ENCODE measurements at regions not wholly inside any gene's neighbourhood (a gene's known extent, or its start where the extent isn't known, plus 50 kb on each side); places are given as distances from the start of the nearest gene placed in this dataset.

DNA sequence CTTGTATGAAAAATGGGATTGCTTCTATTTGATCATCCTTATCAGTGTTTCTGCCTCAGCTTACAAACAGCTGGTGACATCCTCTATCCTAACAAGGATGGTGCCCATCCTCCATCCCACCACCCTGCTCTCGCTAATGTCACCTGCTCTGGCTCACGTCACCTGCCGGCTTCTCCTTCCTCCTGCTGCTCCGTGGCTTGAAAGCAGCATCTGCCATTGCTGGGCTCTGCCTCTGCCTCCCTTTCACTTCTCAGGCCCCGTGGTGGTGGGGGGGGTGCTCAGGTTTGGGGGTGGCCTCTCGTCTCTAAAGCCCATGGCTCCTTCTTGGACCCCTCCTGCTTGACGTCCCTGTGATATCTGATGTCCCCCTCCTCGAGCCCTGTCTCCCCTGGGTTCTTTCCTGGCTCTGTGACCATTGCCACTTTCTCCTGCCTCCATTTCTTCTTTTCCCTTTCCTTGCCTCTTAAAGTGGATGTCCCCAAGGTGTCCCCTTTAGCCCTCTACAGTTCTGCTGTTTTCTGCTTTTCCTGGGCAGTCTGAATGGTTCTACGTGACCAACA lies 135.5 kb upstream of the ERRFI1 start:
- Histone ChIP-seq H3K9ac (no peak overlapping the region), H3K27me3 (no peaks in the 10 kb centered on the region), H3K27ac (no peak overlapping the region), H3K36me3 (no peaks in the 10 kb centered on the region), H4K20me1 (no peaks in the 10 kb centered on the region), H3K4me2 (no peak overlapping the region), H3K9me3 (replicated peaks in 1 of 11) (peaks cover 0 to 8% (median 0%) of the 10 kb centered on the region in 11 experiments; a peak in 5 of 22 replicates), H3K4me1 (no peaks in the 10 kb centered on the region), H3K4me3 (no peak overlapping the region)
- no peak for TF ChIP-seq Cebpa-rat (IDR thresholded peaks at IDR 0.05)

DNA sequence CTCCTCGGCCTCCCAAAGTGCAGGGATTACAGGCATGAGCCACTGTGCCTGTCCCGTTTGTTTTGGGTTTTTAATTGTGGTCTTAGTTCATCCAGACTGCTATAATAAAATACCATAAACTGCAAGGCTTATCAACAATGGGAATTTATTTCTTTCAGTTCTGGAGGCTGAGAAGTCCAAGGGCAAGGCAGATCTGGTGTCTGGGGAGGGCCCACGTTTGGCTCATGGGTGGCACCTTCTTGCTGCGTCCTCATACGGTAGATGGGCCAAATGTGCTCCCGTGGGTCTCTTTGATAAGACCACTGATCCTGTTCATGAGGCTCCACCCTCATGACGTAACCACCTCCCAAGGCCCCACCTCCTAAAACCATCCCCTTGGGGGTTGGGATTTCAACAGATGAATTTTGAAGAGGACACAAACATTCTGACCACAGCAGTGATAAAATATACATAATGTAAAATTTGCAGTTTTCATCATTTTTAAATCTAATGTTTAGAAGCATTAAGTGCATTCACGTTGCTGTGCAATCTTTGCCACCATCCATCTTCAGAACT lies 133.4 kb upstream of the ERRFI1 start:
- Histone ChIP-seq H3K36me3 (no peaks in the 10 kb centered on the region), H3K4me3 (no peak overlapping the region), H3K27me3 (no peaks in the 10 kb centered on the region), H3K9me3 (replicated peaks in 1 of 11) (peaks cover 0 to 17% (median 4%) of the 10 kb centered on the region in 11 experiments; a peak in 6 of 22 replicates), H3K4me1 (peaks cover 0 to 6% (median 2%) of the 10 kb centered on the region in 10 experiments; a peak in 5 of 20 replicates), H3K9ac (no peak overlapping the region), H3K27ac (no peak overlapping the region), H4K20me1 (no peaks in the 10 kb centered on the region), H3K4me2 (no peak overlapping the region)
- no peak for TF ChIP-seq Cebpa-rat (IDR thresholded peaks at IDR 0.05)

DNA sequence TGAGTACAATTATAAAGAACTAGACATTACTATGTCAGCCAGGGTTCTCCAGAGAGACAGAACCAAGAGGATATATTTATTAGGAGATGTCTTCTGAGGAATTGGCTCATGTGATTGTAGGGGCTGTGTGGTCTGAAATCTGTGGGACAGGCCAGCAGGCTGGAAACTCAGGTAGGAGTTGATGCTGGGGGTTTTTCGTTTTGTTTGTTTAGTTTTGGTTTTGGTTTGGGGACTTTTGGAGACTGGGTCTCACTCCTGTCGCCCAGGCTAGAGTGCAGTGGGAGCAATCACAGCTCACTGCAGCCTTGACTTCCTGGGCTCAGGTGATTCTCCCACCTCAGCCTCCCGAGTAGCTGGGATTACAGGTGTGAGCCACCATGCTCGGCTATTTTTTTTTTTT lies 132.9 kb upstream of the ERRFI1 start:
- Histone ChIP-seq H3K4me2 (no peak overlapping the region), H4K20me1 (no peaks in the 10 kb centered on the region), H3K4me1 (peaks cover 0 to 6% (median 2%) of the 10 kb centered on the region in 10 experiments; a peak in 5 of 20 replicates), H3K27me3 (no peaks in the 10 kb centered on the region), H3K9ac (no peak overlapping the region), H3K36me3 (no peaks in the 10 kb centered on the region), H3K9me3 (replicated peaks in 1 of 11) (peaks cover 0 to 21% (median 4%) of the 10 kb centered on the region in 11 experiments; a peak in 8 of 22 replicates), H3K4me3 (no peak overlapping the region), H3K27ac (no peak overlapping the region)
- TF ChIP-seq Cebpa-rat (IDR thresholded peaks at IDR 0.05): no peak

DNA sequence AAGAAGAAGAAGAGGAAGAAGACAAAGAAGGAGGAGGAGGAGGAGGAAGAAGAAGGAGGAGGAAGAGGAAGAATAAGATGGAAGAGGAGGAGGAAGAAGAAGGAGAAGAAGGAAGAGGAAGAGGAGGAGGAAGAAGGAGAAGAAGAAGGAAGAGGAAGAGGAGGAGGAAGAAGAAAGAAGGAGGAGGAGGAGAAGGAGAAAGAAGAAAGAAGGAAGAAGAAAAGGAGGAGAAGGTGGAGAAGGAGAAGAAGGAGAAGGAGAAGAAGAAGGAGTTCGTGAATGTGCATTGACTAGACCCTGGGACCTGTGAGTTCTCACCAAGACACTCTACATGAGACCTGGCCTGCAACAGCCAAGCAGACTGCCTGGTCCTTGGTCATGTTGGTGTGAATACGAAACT lies 131.7 kb upstream of the ERRFI1 start:
- Histone ChIP-seq H3K9me3 (replicated peaks in 1 of 11) (peaks cover 10 to 32% (median 15%) of the 10 kb centered on the region in 11 experiments; a peak in 19 of 22 replicates), H3K4me3 (no peak overlapping the region), H3K4me1 (peaks cover 0 to 10% (median 2%) of the 10 kb centered on the region in 10 experiments; a peak in 5 of 20 replicates), H4K20me1 (no peaks in the 10 kb centered on the region), H3K9ac (no peak overlapping the region), H3K36me3 (no peaks in the 10 kb centered on the region), H3K4me2 (no peak overlapping the region), H3K27ac (no peak overlapping the region), H3K27me3 (no peaks in the 10 kb centered on the region)
- TF ChIP-seq Cebpa-rat (IDR thresholded peaks at IDR 0.05): no peak

DNA sequence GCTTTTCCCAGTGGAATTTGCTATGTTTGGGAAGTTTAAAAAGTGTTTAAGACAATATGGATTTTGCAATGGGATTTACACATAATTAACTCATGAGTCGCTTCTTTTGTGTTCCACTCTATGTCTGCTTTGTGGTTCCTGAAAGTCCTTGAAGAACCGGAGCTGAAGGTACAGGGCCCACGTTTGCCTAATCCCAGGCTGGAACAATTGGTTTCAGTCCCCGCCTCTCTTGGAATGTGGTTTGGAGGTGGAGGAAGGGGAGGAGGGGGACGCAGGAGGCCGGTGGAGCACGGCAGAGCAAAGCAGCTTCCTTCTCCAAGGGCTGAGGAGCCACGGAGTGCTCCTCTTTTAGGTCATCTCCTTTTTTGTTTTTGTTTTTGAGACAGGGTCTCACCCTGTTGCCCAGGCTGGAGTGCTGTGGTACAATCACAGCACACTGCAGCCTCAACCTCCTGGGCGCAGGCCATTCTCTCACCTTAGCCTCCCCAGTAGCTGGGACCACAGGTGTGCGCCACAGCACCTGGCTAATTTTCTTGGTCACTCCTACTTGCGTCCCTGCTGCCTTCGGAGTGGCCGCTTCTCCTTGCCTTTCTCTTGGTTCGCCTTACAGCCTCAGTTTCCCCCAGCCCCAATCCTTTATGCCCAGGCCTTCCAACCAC lies 129.5 kb upstream of the ERRFI1 start:
- no peaks in the 10 kb centered on the region for H4K20me1 ChIP-seq
- no peaks in the 10 kb centered on the region for H3K27me3 ChIP-seq
- H3K4me1 ChIP-seq: peaks cover 0 to 11% (median 2%) of the 10 kb centered on the region in 10 experiments; a peak in 5 of 20 replicates
- H3K27ac ChIP-seq: no peak overlapping the region
- no peaks in the 10 kb centered on the region for H3K36me3 ChIP-seq
- H3K9ac ChIP-seq: no peak overlapping the region
- H3K4me3 ChIP-seq: no peak overlapping the region
- H3K9me3 ChIP-seq (replicated peaks in 1 of 11): peaks cover 11 to 33% (median 17%) of the 10 kb centered on the region in 11 experiments; a peak in 19 of 22 replicates
- no peak for TF ChIP-seq Cebpa-rat (IDR thresholded peaks at IDR 0.05)
- H3K4me2 ChIP-seq: peak overlapping the region in 3 of 11 experiments; percentile 4 to 28 (median 19); a peak in 2 of 22 replicates

DNA sequence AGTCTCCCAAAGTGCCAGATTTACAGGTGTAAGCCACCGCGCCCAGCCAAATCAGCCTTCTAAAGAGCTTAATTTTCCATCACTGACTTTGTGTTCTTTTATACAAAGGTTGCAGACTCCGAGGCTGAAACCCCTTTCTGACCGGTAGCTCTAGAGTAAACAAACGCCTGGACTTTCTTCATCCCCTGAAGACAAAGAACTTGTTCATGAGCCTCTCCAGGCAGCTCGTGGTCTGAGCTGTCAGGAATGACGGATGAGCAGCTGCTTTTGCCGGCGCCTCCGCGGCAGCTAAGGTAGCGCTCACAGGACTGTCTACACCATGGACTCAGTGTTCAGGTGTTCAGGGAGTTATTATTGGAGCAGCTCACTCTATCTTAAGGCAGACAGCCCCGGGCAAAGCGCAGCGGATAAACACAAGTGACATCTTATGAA lies 128.5 kb upstream of the ERRFI1 start:
- no peak overlapping the region for H3K4me3 ChIP-seq
- H3K9me3 ChIP-seq (replicated peaks in 1 of 11): peaks cover 11 to 33% (median 17%) of the 10 kb centered on the region in 11 experiments; a peak in 19 of 22 replicates
- TF ChIP-seq Cebpa-rat (IDR thresholded peaks at IDR 0.05): no peak
- no peaks in the 10 kb centered on the region for H3K27me3 ChIP-seq
- peaks cover 0 to 13% (median 3%) of the 10 kb centered on the region in 10 experiments; a peak in 8 of 20 replicates for H3K4me1 ChIP-seq
- H3K36me3 ChIP-seq: no peaks in the 10 kb centered on the region
- no peak overlapping the region for H3K27ac ChIP-seq
- no peak overlapping the region for H3K9ac ChIP-seq
- H3K4me2 ChIP-seq: no peak overlapping the region
- H4K20me1 ChIP-seq: no peaks in the 10 kb centered on the region

DNA sequence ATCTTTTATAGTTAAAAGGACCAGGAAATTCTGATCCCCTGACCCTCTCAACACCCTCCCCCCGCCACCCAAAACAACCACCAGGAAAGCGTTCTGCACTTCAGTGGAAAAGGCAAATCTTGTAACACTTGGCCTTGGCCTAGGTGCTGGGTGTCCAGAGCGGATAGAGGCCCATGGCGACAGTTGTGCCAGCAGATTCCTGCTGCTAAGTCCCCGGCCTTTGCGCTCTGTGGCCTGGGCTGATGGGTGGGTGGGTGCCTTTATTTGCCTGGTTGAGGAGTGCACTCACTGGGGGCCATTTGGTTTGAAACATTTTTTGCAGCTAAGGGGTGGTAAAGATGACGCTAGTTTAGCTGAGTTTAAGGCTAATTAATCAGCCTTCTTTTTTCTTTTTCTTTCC lies 127.9 kb upstream of the ERRFI1 start:
- Histone ChIP-seq H3K4me3 (no peak overlapping the region), H3K36me3 (no peaks in the 10 kb centered on the region), H3K27ac (no peak overlapping the region), H3K27me3 (no peaks in the 10 kb centered on the region), H3K4me2 (no peak overlapping the region), H3K4me1 (peaks cover 0 to 15% (median 4%) of the 10 kb centered on the region in 10 experiments; a peak in 8 of 20 replicates), H4K20me1 (no peaks in the 10 kb centered on the region), H3K9me3 (replicated peaks in 1 of 11) (peaks cover 11 to 33% (median 17%) of the 10 kb centered on the region in 11 experiments; a peak in 19 of 22 replicates), H3K9ac (no peak overlapping the region)
- no peak for TF ChIP-seq Cebpa-rat (IDR thresholded peaks at IDR 0.05)

DNA sequence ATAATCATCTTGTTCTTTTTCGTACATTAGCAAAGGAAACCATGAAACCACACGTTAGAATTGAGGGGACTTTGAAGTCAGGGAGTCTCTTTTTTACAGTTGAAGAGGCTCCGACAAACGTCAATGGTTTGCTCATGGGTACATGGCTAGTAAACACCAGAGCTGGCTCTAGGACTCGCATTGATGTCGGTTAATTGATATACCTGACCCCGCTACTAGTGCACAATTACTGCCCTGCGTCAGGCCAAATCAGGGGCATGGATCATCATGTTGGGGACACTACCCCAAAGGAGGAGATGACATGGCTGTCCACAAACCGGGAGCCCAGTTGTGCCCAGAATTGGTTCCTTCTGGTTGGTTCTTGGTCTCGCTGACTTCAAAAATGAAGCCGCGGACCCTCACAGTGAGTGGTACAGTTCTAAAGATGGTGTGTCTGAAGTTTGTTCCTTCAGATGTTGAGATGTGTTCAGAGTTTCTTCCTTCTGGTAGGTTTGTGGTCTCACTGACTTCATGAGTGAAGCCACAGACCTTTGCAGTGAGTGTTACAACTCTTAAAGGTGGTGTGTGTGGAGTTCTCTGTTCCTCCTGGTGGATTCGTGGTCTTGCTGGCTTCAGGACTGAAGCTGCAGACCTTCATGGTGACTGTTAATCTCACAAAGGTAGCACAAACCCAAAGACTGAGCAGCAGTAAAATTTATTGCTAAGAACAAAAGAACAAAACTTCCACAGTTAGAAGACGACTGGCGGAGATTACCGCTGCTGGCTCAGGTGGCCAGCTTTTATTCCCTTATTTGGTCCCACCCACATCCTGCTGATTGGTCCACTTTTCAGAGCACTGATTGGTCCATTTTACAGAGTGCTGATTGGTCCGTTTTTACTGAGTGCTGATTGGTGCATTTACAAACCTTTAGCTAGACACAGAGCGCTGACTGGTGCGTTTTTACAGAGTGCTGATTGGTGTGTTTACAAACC lies 126.9 kb upstream of the ERRFI1 start:
- Histone ChIP-seq H4K20me1 (no peaks in the 10 kb centered on the region), H3K9ac (no peak overlapping the region), H3K4me3 (no peak overlapping the region), H3K4me2 (peak overlapping the region in 1 of 11 experiments; percentile 18; a peak in 2 of 22 replicates), H3K4me1 (peaks cover 0 to 15% (median 4%) of the 10 kb centered on the region in 10 experiments; a peak in 8 of 20 replicates), H3K27me3 (no peaks in the 10 kb centered on the region), H3K9me3 (replicated peaks in 1 of 11) (peaks cover 11 to 33% (median 17%) of the 10 kb centered on the region in 11 experiments; a peak in 19 of 22 replicates), H3K27ac (no peak overlapping the region), H3K36me3 (no peaks in the 10 kb centered on the region)
- no peak for TF ChIP-seq Cebpa-rat (IDR thresholded peaks at IDR 0.05)

Measured in BLaER1 treated with 17β-estradiol and CSF1 and Interleukin-3, amounts not matched to agents 10 nM and 100 nM (cell line).